ENCODE measurements at regions not wholly inside any gene's neighbourhood (a gene's known extent, or its start where the extent isn't known, plus 50 kb on each side); places are given as distances from the start of the nearest gene placed in this dataset.

DNA sequence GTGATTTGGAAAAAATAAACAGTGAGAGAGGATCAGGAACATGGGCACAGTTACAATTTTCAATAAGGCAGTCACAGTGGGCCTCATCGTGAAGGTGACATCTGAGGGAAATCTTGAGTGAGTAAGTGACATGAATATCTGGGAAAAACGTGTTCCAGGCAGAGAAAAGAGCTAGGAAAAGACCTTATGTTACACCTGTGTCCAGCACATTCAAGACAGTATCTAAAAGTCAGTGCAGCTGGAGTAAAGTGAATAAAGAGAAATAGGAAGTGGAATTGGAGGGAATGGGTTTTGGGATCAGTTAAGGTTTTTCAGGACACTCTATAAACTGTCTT is 827.5 kb upstream of the FAT3 start:
- Histone ChIP-seq H3K27me3 (ENCODE audit: low read depth, low read length) (no peaks in the 10 kb centered on the region), H3K4me1 (ENCODE audit: low read length) (peaks cover 10% of the 10 kb centered on the region), H3K36me3 (replicated peaks; ENCODE audit: low read depth, low read length) (no peaks in the 10 kb centered on the region), H3K27ac (ENCODE audit: low read length) (no peak overlapping the region), H3K4me3 (ENCODE audit: low read length) (no peak overlapping the region), H3K79me2 (ENCODE audit: low read length) (no peaks in the 10 kb centered on the region), H4K20me1 (ENCODE audit: insufficient read depth, low read length) (no peaks in the 10 kb centered on the region), H3K9me3 (ENCODE audit: insufficient read depth, low read length) (no peaks in the 10 kb centered on the region), H3K9ac (ENCODE audit: low read length) (no peak overlapping the region), H2AFZ (ENCODE audit: low read depth, low read length) (no peak overlapping the region), H3K4me2 (ENCODE audit: low read length) (no peak overlapping the region)
- TF ChIP-seq EZH2phosphoT487 (IDR thresholded peaks at IDR 0.05; ENCODE audit: low read depth) = no peak
- TF ChIP-seq, protein P1, sequence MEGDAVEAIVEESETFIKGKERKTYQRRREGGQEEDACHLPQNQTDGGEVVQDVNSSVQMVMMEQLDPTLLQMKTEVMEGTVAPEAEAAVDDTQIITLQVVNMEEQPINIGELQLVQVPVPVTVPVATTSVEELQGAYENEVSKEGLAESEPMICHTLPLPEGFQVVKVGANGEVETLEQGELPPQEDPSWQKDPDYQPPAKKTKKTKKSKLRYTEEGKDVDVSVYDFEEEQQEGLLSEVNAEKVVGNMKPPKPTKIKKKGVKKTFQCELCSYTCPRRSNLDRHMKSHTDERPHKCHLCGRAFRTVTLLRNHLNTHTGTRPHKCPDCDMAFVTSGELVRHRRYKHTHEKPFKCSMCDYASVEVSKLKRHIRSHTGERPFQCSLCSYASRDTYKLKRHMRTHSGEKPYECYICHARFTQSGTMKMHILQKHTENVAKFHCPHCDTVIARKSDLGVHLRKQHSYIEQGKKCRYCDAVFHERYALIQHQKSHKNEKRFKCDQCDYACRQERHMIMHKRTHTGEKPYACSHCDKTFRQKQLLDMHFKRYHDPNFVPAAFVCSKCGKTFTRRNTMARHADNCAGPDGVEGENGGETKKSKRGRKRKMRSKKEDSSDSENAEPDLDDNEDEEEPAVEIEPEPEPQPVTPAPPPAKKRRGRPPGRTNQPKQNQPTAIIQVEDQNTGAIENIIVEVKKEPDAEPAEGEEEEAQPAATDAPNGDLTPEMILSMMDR (IDR thresholded peaks at IDR 0.05; ENCODE audit: low read depth, low read length) = no peak

DNA sequence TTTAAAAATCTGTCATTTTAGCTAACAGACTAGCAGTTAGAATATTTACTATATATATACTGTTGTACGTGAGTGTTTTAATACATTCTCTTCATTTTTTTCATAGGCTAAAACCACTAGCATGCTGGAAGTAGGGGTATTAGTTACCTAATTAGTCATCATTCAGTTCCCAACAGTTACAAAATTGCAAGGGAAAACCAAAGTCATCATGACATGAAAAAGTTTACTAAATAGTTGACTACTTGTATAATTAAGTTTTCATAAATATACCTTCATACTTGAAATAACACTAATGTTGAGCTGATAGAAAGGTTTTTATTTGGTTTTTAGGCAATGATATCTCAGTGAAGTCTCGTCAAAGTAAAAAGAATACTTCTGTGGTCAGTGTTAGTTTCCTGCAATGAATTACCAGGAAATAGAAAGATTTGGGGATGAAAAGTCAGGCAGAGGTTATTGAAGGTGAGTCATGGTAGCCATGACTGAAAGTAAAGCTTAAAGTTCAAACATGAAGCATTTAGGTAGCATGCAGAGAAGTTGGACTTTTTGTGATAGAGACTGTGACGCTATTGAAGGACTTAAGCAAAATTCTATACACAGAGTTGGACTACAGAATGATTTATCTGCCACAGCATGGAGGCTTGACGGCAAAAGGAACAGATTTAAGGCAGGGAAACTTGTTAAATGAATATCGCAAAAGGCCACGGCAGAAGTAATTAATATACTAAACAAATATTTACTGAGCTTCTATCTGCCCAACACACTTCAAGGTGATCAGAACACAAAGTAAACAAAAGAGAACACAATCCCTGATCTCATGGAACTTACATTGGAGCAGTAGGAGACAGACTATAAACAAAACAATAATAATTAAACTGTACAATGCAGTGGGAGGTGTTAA is 828.1 kb upstream of the FAT3 start:
- TF ChIP-seq EZH2phosphoT487 (IDR thresholded peaks at IDR 0.05; ENCODE audit: low read depth) = no peak
- TF ChIP-seq, protein P1 (IDR thresholded peaks at IDR 0.05; ENCODE audit: low read depth, low read length) = no peak
- no peak overlapping the region for H3K27ac ChIP-seq (ENCODE audit: low read length)
- no peaks in the 10 kb centered on the region for H3K79me2 ChIP-seq (ENCODE audit: low read length)
- no peaks in the 10 kb centered on the region for H4K20me1 ChIP-seq (ENCODE audit: insufficient read depth, low read length)
- H3K4me3 ChIP-seq (ENCODE audit: low read length) = no peak overlapping the region
- no peaks in the 10 kb centered on the region for H3K36me3 ChIP-seq (replicated peaks; ENCODE audit: low read depth, low read length)
- H3K4me1 ChIP-seq (ENCODE audit: low read length) = peaks cover 10% of the 10 kb centered on the region
- no peaks in the 10 kb centered on the region for H3K27me3 ChIP-seq (ENCODE audit: low read depth, low read length)
- 0 out of 2 replicates have a peak overlapping the region, but pooled peaks have one; percentile 11 for H2AFZ ChIP-seq (ENCODE audit: low read depth, low read length)
- no peaks in the 10 kb centered on the region for H3K9me3 ChIP-seq (ENCODE audit: insufficient read depth, low read length)
- no peak overlapping the region for H3K9ac ChIP-seq (ENCODE audit: low read length)
- H3K4me2 ChIP-seq (ENCODE audit: low read length) = no peak overlapping the region

DNA sequence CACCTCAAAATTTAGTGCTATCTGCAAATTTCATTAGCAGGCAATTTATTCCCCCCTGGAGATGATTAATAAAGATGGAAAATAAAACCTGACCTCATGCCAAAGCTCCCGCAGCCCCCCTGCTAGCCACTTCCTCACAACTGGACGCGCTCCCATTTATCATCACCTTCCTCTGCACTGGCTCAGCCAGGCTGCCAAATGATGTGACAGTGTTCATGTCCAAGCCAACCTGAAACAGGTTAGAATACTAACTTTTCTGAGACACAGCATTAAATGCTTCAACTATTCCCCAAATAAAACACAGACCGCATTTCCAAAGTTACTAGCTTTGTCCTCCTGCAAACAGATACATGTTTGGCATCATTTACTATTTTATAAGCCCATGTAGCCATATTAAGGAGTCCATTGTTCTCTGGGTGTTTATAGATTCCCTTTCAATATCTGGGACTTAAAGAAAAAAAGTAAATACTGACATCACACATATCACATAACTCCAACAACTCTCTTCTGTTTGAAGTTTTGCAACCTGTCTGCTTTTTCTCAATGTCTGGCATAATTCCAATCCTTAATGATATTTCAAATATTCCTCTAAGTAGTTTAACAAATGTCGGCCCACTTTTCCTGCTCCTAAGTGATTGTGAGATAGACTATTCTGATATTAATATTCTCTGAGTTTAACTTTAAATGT is 829.7 kb upstream of the FAT3 start:
- Histone ChIP-seq H3K9ac (ENCODE audit: low read length) (no peak overlapping the region), H4K20me1 (ENCODE audit: insufficient read depth, low read length) (no peaks in the 10 kb centered on the region), H3K4me3 (ENCODE audit: low read length) (no peak overlapping the region), H3K4me2 (ENCODE audit: low read length) (no peak overlapping the region), H3K9me3 (ENCODE audit: insufficient read depth, low read length) (no peaks in the 10 kb centered on the region), H3K27me3 (ENCODE audit: low read depth, low read length) (no peaks in the 10 kb centered on the region), H3K4me1 (ENCODE audit: low read length) (peaks cover 10% of the 10 kb centered on the region), H3K36me3 (replicated peaks; ENCODE audit: low read depth, low read length) (no peaks in the 10 kb centered on the region), H2AFZ (ENCODE audit: low read depth, low read length) (no peak overlapping the region), H3K79me2 (ENCODE audit: low read length) (no peaks in the 10 kb centered on the region), H3K27ac (ENCODE audit: low read length) (no peak overlapping the region)
- TF ChIP-seq, protein P1 (IDR thresholded peaks at IDR 0.05; ENCODE audit: low read depth, low read length) = no peak
- TF ChIP-seq EZH2phosphoT487 (IDR thresholded peaks at IDR 0.05; ENCODE audit: low read depth) = no peak

DNA sequence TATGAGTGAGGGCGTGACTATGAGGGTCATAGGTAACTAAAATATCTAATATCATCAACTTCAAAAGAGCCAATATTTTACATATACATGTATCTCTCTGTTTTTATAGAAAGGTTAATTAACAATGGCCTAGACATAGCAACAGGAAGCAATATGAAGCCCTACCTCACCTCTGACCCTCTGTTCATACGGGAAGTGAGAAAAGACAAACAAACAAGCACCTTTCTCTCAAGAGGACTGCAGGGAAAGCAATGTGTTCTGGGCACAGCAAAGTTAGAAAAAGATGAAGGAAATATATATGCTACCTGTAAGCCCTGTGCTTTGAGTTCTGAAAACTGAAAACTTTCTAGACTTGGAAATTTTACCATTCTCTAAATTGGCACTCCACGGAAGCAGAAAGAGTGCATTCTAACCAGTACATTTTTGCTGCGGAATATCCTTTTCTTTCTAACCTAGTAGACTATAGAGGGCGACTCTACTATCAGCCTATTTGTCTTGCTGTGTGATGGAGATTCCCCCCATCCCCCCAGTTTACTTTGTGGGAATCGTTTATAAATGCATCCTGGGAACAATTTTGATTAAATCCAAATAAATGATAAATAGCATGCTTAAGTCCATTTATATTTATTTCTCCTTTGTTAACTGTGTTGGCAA is 830.4 kb upstream of the FAT3 start:
- Histone ChIP-seq H3K9me3 (ENCODE audit: insufficient read depth, low read length) (no peaks in the 10 kb centered on the region), H3K79me2 (ENCODE audit: low read length) (no peaks in the 10 kb centered on the region), H3K4me1 (ENCODE audit: low read length) (peaks cover 10% of the 10 kb centered on the region), H2AFZ (ENCODE audit: low read depth, low read length) (no peak overlapping the region), H3K4me3 (ENCODE audit: low read length) (no peak overlapping the region), H3K4me2 (ENCODE audit: low read length) (no peak overlapping the region), H3K27ac (ENCODE audit: low read length) (no peak overlapping the region), H3K36me3 (replicated peaks; ENCODE audit: low read depth, low read length) (no peaks in the 10 kb centered on the region), H3K27me3 (ENCODE audit: low read depth, low read length) (no peaks in the 10 kb centered on the region), H3K9ac (ENCODE audit: low read length) (no peak overlapping the region), H4K20me1 (ENCODE audit: insufficient read depth, low read length) (no peaks in the 10 kb centered on the region)
- no peak for TF ChIP-seq EZH2phosphoT487 (IDR thresholded peaks at IDR 0.05; ENCODE audit: low read depth)
- TF ChIP-seq, protein P1 (IDR thresholded peaks at IDR 0.05; ENCODE audit: low read depth, low read length) = no peak
